ENCODE measurements at regions not wholly inside any gene's neighbourhood (a gene's known extent, or its start where the extent isn't known, plus 50 kb on each side); places are given as distances from the start of the nearest gene placed in this dataset.

DNA sequence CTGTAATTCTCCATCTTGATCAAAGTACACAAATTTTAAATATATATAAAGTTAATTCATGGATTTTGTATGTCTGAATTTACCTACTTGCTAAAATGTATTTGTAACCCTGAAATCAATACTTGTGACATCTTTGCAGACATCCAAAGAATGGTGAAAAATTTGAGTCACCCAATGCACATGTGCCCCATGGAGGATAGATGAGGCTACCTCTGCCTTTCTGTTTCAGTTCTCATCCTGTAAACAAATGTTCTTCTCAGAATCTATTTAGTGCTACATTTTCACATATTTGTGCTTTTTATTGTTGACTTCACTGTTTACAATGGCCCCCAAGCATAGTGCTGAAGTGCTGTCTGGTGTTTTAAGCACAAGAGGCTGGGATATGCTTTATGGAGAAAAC is 171.5 kb downstream of the LRATD1 start (continued):
- TF ChIP-seq, protein P1, sequence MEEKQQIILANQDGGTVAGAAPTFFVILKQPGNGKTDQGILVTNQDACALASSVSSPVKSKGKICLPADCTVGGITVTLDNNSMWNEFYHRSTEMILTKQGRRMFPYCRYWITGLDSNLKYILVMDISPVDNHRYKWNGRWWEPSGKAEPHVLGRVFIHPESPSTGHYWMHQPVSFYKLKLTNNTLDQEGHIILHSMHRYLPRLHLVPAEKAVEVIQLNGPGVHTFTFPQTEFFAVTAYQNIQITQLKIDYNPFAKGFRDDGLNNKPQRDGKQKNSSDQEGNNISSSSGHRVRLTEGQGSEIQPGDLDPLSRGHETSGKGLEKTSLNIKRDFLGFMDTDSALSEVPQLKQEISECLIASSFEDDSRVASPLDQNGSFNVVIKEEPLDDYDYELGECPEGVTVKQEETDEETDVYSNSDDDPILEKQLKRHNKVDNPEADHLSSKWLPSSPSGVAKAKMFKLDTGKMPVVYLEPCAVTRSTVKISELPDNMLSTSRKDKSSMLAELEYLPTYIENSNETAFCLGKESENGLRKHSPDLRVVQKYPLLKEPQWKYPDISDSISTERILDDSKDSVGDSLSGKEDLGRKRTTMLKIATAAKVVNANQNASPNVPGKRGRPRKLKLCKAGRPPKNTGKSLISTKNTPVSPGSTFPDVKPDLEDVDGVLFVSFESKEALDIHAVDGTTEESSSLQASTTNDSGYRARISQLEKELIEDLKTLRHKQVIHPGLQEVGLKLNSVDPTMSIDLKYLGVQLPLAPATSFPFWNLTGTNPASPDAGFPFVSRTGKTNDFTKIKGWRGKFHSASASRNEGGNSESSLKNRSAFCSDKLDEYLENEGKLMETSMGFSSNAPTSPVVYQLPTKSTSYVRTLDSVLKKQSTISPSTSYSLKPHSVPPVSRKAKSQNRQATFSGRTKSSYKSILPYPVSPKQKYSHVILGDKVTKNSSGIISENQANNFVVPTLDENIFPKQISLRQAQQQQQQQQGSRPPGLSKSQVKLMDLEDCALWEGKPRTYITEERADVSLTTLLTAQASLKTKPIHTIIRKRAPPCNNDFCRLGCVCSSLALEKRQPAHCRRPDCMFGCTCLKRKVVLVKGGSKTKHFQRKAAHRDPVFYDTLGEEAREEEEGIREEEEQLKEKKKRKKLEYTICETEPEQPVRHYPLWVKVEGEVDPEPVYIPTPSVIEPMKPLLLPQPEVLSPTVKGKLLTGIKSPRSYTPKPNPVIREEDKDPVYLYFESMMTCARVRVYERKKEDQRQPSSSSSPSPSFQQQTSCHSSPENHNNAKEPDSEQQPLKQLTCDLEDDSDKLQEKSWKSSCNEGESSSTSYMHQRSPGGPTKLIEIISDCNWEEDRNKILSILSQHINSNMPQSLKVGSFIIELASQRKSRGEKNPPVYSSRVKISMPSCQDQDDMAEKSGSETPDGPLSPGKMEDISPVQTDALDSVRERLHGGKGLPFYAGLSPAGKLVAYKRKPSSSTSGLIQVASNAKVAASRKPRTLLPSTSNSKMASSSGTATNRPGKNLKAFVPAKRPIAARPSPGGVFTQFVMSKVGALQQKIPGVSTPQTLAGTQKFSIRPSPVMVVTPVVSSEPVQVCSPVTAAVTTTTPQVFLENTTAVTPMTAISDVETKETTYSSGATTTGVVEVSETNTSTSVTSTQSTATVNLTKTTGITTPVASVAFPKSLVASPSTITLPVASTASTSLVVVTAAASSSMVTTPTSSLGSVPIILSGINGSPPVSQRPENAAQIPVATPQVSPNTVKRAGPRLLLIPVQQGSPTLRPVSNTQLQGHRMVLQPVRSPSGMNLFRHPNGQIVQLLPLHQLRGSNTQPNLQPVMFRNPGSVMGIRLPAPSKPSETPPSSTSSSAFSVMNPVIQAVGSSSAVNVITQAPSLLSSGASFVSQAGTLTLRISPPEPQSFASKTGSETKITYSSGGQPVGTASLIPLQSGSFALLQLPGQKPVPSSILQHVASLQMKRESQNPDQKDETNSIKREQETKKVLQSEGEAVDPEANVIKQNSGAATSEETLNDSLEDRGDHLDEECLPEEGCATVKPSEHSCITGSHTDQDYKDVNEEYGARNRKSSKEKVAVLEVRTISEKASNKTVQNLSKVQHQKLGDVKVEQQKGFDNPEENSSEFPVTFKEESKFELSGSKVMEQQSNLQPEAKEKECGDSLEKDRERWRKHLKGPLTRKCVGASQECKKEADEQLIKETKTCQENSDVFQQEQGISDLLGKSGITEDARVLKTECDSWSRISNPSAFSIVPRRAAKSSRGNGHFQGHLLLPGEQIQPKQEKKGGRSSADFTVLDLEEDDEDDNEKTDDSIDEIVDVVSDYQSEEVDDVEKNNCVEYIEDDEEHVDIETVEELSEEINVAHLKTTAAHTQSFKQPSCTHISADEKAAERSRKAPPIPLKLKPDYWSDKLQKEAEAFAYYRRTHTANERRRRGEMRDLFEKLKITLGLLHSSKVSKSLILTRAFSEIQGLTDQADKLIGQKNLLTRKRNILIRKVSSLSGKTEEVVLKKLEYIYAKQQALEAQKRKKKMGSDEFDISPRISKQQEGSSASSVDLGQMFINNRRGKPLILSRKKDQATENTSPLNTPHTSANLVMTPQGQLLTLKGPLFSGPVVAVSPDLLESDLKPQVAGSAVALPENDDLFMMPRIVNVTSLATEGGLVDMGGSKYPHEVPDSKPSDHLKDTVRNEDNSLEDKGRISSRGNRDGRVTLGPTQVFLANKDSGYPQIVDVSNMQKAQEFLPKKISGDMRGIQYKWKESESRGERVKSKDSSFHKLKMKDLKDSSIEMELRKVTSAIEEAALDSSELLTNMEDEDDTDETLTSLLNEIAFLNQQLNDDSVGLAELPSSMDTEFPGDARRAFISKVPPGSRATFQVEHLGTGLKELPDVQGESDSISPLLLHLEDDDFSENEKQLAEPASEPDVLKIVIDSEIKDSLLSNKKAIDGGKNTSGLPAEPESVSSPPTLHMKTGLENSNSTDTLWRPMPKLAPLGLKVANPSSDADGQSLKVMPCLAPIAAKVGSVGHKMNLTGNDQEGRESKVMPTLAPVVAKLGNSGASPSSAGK (IDR thresholded peaks at IDR 0.05): no peak
- TF ChIP-seq, protein P2, sequence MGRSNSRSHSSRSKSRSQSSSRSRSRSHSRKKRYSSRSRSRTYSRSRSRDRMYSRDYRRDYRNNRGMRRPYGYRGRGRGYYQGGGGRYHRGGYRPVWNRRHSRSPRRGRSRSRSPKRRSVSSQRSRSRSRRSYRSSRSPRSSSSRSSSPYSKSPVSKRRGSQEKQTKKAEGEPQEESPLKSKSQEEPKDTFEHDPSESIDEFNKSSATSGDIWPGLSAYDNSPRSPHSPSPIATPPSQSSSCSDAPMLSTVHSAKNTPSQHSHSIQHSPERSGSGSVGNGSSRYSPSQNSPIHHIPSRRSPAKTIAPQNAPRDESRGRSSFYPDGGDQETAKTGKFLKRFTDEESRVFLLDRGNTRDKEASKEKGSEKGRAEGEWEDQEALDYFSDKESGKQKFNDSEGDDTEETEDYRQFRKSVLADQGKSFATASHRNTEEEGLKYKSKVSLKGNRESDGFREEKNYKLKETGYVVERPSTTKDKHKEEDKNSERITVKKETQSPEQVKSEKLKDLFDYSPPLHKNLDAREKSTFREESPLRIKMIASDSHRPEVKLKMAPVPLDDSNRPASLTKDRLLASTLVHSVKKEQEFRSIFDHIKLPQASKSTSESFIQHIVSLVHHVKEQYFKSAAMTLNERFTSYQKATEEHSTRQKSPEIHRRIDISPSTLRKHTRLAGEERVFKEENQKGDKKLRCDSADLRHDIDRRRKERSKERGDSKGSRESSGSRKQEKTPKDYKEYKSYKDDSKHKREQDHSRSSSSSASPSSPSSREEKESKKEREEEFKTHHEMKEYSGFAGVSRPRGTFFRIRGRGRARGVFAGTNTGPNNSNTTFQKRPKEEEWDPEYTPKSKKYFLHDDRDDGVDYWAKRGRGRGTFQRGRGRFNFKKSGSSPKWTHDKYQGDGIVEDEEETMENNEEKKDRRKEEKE (IDR thresholded peaks at IDR 0.05; ENCODE audit: borderline replicate concordance in 1 of 2, control insufficient read depth in 1 of 2, low read depth in 2 of 2, low read length in 1 of 2): no peak
- TF ChIP-seq NR2F6 (CRISPR knock-in tag; IDR thresholded peaks at IDR 0.05): no peak
- no peak for TF ChIP-seq HDAC8 (tag; IDR thresholded peaks at IDR 0.05)
- TF ChIP-seq, protein P3, sequence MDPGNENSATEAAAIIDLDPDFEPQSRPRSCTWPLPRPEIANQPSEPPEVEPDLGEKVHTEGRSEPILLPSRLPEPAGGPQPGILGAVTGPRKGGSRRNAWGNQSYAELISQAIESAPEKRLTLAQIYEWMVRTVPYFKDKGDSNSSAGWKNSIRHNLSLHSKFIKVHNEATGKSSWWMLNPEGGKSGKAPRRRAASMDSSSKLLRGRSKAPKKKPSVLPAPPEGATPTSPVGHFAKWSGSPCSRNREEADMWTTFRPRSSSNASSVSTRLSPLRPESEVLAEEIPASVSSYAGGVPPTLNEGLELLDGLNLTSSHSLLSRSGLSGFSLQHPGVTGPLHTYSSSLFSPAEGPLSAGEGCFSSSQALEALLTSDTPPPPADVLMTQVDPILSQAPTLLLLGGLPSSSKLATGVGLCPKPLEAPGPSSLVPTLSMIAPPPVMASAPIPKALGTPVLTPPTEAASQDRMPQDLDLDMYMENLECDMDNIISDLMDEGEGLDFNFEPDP (CRISPR knock-in tag; IDR thresholded peaks at IDR 0.05): no peak
- TF ChIP-seq, protein P4, sequence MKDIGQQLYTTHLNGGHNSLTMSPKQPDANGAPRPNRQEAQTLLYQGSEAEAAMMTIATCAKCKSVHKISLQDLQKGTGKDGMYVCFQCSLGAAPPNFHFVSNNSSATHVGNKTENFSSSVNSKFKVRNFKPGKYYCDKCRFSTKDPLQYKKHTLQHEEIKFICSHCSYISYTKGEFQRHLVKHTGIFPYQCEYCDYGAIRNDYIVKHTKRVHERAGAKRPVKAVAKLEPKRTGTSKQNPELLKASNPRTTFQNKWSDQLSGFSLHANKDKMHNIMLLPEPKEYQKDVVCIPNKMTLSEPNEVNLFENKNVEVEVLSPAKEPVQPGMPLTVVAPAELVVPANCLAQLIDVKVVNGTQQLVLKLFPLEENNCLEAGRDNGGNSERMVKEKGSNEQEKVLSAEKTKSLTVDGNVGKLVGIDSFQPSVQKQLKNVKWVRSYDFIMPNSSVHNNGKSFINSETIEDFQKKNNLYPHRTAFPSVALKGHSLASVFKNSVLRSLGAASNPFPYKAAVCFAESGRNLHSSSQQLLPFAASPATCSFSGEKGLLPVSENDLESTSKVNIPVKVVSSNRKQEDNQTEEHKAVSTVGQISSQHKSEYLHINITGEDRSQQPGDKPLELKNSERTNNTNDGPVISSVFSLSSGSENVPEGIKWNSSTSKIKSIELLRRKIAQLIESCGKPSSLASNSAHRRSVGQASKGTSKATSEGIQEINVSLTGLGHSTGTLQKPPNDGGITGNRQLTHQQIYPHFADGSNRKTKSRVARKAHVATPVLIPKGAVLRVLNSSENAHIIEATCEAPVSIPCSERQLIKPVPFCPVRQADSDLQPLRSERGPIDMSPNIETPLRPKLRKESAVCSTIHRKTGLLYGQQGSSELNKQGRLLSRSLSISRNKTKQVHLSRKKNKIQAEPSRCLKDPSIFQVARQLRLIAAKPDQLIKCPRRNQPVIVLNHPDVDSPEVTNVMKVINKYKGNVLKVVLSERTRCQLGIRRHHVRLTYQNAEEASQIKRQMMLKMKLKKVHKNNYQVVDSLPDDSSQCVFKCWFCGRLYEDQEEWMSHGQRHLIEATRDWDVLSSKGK (CRISPR knock-in tag; IDR thresholded peaks at IDR 0.05): no peak
- TF ChIP-seq ZNF232 (CRISPR knock-in tag; IDR thresholded peaks at IDR 0.05): no peak
- no peak for TF ChIP-seq ZNF644 (tag; IDR thresholded peaks at IDR 0.05; ENCODE audit: low read depth)

Data from K562 (cell line).